ENCODE measurements at regions not wholly inside any gene's neighbourhood (a gene's known extent, or its start where the extent isn't known, plus 50 kb on each side); places are given as distances from the start of the nearest gene placed in this dataset.
"Not testable (repeated sequence)": the region's sequence is repeated elsewhere in the genome, so short reads cannot be mapped to it uniquely, and the experiment has no call there.

DNA sequence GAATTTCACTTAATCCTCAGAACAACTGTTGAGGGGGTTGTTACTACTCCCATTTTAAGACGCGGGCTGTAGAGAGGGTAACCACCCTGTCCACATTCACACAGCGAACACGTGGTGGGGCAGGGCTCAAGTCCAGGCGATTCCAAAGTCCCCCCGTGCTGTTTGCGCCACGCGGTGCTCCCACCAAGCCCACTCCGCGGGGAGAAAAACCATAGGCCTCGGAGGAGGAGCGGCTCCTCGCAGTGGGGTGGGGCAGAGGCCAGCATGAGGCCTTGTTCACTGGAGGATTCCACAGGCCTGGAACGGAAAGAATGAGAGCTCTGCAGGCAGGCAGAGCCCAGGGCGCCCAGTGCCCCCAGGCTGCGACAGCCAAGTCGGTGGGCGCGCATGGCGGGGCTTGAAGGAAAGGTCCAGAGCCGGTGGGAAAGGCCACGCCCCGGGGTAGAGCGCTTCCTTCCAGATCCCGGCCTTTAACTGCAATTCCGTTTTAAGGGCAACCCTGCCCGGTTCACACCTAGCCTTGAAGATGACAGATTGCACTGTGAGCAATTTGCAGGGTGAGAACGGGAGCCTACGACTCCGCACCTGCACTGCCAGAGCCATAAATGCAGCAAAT is 161.8 kb upstream of the TBL1XR1 start:
- DNase-seq = peak; percentile 77

DNA sequence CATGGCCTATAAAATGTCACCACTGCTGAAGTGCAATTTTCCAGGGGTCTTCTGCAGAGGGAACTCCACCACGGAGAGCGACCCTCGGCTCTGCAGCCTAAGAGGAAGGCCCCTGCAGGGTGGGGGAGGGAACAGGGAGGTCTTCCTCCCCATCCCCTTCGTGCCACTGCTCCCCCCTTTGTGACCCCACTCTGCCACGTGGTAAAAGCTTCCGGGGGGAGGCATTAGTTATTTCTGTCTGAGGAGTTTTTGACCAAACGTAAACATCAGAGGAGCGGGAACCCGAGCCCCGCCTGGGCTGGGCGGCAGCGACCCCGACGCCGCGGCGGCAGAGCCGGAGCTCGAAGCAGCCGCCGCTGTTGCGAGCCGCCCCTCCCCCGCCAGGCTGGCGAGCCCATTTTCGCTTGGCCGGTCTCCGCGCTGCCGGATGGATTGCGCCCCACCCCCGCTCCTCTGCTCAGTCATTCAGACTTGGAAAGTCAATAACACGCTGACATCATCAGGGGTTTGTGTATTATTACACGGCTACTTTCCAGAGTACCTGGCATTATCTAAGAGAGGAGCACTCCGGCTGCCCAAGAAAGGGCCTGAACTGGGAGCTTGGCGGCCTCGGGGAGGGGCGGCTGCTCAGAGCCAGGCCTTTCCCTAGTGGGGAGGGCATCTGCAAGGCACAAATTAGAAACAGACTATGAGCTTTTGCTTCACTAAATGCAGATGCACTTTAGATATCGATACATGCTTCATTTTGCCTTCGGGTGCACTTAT is 162.5 kb upstream of the TBL1XR1 start:
- peak; percentile 99 for DNase-seq

DNA sequence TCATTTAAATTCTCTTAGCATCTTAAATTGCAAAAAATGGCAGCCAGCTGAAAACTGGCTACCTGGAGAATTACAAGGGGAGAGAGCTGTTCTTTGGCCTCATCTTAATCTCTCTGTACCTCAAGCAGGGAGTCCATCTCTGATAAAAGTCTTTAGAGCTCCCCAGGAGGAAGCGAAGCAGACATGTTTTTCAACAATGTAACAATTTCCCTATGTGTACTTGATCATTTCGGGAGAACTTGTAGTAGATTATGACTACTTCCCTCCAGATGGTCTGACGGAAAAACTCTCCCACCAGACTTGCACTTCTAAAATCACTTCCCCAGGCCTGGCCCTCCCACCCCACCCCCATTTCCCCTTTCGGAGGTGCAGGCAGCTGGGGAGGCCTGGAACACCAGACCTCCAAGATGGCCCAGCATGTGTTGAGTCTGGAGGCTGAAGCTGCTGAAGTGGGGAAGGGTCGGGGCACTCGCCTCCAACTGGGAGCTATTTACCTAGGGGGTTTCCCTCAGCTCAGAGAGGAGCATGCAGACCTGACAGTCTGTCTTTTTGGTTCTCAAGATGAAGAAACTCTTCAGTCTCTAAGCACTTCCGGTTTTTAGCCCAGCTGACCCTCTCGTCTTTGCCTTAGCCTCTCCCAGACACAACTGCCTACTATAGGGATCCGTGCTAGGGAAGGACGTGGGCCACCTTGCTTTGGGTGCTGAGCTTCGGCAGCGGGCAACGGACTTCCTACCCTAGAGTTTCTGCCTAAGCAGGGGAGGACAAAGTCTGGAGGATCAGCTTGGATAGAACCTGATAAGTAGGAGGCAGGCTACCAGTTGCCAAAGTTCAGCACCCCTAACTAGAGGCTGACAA is 164.0 kb upstream of the TBL1XR1 start:
- no peak for DNase-seq

DNA sequence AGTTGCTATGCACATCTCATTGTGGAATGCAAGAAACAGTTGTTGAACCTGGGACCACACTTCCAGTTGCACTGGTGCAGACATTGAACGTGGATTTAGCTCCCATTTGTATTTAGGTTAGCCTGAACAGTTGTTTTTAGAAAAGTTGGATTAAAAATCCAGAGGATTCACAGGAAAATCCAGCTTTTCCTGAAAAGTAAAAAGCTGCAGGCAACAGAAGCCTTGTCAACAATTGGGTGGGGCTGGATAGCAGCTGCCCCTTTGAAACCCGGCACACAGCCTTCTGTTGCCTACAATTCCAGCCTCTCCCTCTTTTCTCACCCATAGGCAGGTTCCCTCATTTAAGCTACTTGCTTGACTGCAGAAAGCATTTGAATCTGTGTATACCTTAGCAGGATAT is 165.3 kb upstream of the TBL1XR1 start:
- peak; percentile 63 for DNase-seq

DNA sequence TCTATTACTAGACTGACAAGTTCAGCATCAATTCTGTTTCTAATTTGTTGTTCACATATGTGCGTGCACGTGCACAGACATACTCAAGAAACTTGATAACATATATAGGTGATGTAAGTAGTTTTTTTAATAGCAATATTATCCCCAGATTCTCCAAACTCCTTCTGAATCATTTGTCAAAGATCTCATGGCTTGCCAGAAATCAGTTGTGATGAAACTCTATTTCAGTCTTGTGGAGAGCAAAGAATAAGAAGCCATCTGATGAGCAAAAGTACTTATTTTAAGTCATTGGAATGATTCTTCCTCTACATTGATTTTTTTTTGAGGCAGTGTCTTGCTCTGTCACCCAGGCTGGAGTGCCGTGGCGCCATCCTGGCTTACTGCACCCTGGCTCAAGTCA is 167.0 kb upstream of the TBL1XR1 start:
- DNase-seq = no peak

GRCh38 chr3:177365294-177365693 is 168.0 kb upstream of the TBL1XR1 start:
- not testable (repeated sequence) for DNase-seq

DNA sequence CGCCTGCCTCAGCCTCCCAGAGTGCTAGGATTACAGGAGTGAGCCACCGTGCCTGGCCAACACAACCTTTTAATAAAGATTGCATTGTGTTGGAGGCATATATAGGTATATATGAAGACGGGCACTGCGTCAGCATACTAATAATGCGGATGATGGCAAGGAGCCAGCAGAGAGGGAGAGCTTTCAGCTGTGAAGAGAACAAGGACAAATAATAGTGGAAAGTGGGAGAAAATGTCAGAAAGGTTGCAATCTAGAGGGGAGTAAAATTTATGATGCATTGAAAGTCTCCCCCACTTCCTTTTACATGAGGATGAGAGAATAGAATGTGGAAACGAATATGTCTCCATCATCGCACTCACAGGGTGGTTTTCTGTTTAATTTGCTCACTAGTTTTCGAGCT is 170.5 kb upstream of the TBL1XR1 start:
- no peak for DNase-seq

DNA sequence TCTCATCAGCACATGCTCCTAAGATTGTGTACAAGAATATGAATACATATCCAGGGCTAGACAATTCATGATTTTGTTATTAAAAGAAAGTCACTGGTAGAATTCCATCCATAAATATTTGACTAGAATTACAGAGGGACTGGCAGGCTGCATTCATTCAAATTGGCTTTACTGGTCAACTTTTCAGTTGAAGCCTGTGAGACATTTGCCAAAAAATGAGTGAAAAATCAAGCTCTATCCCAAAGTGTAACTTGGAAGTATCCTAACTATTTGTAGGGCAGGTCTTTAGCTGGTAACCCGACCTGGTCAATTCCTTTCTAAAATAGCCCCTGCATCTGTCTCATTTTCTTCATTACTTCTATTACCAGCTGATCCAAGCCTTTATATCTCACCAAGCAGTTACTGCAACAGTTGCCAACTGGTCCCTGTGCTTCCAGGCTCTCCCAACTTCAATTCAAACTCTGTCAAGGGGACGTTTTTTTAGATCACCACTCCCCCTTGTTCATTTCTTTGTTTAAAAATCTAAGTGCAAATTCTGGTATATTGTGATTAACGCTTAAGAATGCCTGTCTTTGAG is 173.1 kb upstream of the TBL1XR1 start:
- no peak for DNase-seq

GRCh38 chr3:177371146-177371545 is 173.9 kb upstream of the TBL1XR1 start:
- no peak for DNase-seq

DNA sequence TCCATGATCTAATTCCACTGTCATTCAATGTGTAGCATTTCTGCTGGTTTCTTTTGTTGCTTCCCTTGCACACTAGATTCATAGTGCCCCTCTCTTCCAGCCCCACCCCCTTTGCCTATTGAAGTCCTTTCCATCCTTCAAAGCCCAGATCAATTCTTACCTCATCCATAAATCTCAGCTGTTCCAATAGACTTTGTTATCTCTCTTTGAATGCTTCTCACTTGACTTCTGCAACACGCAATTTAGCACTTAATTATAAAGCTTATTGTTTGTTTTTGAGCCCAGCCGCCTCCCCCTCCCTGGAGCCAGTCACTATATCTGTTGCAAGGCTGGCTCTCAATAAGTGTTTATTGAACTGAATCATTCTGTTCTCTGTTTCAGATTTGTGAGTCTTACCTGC is 174.6 kb upstream of the TBL1XR1 start:
- no peak for DNase-seq

GRCh38 chr3:177374323-177374722 is 177.0 kb upstream of the TBL1XR1 start:
- DNase-seq = no peak

DNA sequence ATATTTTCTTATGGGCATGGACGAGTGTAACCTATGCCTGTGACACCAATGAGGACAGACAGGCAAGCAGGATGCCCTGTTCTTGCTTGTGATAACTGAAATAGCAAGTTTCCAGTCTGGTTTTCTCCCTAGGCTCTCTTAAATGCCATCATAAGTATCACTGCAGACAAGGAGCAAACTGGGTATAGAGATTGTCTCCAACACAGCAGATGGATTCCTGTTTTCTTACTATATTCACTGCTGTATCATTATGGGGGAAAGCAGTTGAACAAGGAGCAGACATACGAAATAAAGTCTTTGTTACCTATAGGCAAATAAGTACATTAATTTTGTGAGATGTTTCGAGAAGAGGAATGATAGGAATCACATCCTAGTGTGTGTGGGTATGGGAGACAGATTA is 178.0 kb upstream of the TBL1XR1 start:
- DNase-seq = no peak

DNA sequence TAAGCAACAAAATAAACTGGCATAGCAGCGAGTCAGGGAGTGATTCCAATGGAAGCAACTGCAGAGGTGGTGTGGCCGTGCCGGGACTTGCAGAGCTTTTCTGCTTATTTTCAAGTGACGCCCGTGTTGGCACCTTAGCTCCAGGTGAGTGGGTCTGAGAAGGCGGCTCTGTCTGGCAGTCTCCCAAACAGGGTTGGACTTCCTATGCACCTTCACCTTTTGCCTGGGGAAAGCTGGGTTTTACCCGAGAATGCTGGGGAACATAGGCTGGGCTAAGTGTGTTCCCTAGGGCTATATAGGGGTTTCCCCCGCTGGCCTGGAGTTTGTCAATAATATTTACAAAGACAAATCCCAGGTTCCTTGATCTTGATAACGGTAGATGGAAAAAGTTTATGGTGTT is 179.9 kb upstream of the TBL1XR1 start:
- DNase-seq = no peak

GRCh38 chr3:177378168-177378567 is 180.9 kb upstream of the TBL1XR1 start:
- no peak for DNase-seq

DNA sequence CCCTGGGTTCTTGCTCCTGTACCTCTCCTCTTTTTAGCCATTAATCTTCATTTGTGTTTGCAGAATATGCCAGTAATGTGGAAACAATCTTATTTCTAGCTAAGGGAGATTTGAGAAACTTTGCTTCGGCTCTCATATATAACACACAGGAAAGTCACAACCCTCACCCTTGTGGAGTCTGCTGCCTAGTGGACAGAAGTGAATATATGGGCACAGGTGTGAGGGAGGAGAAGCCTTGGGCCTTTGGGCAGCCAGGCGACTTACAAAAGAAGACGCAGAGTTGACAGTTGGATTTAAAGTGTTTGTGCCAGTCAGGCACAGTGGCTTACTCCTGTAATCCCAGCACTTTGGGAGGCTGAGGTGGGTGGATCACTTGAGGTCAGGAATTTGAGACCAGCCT is 181.8 kb upstream of the TBL1XR1 start:
- no peak for DNase-seq

DNA sequence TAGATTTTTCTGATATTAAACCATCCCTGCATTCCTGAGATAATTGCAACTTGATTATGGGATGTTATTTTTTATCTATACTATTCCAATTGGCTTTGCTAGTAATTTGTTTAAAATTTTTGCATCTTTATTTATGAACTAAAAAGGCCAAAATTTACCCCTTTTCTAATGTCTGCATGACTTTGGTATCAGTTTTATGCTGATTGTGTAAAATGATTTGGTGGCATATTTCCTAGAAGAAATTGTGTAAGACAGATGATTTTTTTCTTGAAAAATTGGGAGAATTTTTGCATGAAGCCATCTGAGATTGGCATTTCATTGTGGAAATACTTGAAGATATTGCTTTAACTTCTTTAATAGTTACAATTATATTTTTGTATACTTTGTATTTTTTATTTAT is 183.8 kb upstream of the TBL1XR1 start:
- no peak for DNase-seq

DNA sequence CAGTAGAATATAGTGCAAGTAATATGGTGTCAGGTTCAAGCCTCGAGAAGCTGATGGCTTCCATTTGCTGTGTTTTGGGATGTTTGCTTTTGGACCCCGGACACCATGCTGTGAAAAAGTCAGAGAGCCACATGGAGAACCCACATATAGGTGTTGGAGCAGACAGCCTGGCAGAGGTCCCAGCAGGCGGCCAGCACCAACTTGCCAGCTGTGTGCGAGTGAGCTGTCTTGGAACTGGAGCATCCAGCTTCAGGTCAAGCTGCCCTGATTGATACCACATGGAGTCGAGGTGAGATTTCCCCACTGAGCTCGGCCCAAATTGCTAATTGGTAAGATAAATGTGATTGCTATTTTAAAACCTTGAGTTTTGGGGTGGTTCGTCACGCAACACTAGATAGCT is 185.7 kb upstream of the TBL1XR1 start:
- DNase-seq = no peak

- DNase-seq = no peak
These were observed 187.9 kb upstream of the TBL1XR1 start for GRCh38 chr3:177385186-177385585.

DNA sequence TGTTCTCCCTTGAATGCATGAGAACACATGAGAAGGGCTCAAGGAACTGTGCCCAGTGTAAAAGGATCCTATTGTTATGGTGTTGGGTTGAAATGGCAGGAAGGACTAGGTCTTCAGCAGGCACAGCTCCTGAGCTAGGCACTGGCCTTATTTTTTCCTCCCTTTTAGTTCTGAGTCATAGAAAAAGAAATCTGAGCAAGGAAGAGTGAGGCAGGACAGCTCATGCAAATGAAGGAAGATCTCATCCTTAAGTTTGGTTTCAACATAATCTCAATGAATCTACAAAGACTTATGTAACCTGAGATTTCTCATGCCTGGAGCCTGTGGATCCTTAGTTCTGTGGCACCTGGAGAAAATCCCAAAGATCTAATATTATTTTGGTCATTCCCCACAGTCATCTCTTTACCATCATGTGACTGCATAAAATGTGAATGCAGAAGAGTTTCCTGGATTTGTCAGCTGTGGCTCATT is 188.6 kb upstream of the TBL1XR1 start:
- no peak for DNase-seq

DNA sequence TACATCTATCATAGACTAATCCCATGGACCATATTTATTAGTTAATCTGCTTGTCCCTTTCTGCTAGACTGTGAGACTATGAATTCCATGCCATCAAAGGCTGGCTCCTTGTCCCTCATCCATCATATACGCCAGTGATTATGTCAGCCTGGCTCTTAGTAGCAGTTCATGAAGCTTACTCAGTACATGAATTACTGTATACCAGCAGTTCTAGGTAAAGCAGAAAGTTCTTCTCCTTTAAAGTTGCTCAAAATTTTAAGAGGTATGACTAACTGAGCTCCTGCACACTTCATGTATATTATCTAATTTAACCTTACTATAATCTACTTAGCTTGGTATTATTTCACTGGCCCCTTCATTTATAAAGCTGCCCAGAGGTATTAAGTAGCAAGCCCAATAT is 190.9 kb upstream of the TBL1XR1 start:
- no peak for DNase-seq

GRCh38 chr3:177394231-177395024 is 197.1 kb upstream of the TBL1XR1 start:
- DNase-seq = not testable (repeated sequence)

DNA sequence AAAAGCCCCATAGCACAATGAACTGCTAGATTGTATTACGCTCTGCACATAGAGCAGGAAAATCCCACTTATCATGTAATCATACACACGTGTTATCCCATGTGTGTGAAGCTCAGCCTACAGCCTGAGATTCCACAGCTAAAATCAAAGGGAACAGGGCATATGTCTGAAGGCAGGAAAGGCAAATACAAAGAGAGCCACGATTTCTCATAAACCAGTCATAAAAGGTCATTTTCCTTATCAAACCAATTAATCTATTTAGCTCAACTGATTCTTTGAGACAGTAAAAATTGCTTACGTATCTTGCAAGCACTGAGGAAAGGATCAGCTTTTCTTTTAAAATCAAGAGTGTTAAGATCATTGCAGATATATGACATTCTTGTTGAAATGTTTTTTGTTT is 199.5 kb upstream of the TBL1XR1 start:
- peak; percentile 47 for DNase-seq

GRCh38 chr3:177401375-177401774 is 204.1 kb upstream of the TBL1XR1 start:
- no peak for DNase-seq
